GM06990 (cell line): ENCODE measurements at regions not wholly inside any gene's neighbourhood (a gene's known extent, or its start where the extent isn't known, plus 50 kb on each side); places are given as distances from the start of the nearest gene placed in this dataset.

Experiments used
- DNase-seq: peaks from one replicate; pipeline ENCODE4 v3.0.0-alpha.2; 2011; ENCODE audit not compliant: insufficient read length; ENCODE audit errors: extremely low read depth
- H3K27me3 ChIP-seq: replicated peaks from 2 replicates; pipeline ENCODE4 v1.6.0; 2011; ENCODE audit warnings: low read length; ENCODE audit not compliant: control insufficient read depth, insufficient read depth
- H3K36me3 ChIP-seq: 2 replicates; pipeline ENCODE4 v1.5.1; 2011; ENCODE audit warnings: low read length; ENCODE audit not compliant: control insufficient read depth, insufficient read depth
- H3K4me3 ChIP-seq: replicated peaks from 2 replicates; pipeline ENCODE4 v1.5.1; 2011; ENCODE audit warnings: low read depth, mild to moderate bottlenecking, control low read depth, low read length
- TF ChIP-seq, protein P1 (sequence below): IDR thresholded peaks from 2 replicates; pipeline ENCODE4 v1.5.1; 2011; ENCODE audit warnings: low read length, control low read depth, mild to moderate bottlenecking, inconsistent platforms; ENCODE audit not compliant: insufficient read depth, poor library complexity, severe bottlenecking

DNA sequence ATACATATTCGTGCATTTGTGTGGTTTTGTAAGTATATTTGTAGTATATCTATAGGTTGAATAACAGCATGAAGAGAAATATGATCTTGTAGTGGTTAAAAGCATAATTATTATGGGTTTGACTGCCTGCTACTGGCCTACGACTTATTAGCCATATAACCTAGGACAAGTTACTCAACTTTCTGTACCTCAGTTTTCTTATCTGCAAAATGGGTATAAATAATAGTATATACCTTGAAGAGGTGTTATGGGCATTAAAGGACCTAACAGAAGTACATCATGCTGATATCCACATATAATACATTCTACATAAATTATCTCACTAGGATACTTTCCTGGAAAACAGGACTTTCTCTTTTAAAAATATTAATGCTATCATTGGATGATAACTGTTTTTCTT is 118.3 kb upstream of the ELL2 start:
- Histone ChIP-seq H3K4me3 (no peak overlapping the region), H3K27me3 (no peaks in the 10 kb centered on the region), H3K36me3 (no peaks in the 10 kb centered on the region)
- TF ChIP-seq, protein P1, sequence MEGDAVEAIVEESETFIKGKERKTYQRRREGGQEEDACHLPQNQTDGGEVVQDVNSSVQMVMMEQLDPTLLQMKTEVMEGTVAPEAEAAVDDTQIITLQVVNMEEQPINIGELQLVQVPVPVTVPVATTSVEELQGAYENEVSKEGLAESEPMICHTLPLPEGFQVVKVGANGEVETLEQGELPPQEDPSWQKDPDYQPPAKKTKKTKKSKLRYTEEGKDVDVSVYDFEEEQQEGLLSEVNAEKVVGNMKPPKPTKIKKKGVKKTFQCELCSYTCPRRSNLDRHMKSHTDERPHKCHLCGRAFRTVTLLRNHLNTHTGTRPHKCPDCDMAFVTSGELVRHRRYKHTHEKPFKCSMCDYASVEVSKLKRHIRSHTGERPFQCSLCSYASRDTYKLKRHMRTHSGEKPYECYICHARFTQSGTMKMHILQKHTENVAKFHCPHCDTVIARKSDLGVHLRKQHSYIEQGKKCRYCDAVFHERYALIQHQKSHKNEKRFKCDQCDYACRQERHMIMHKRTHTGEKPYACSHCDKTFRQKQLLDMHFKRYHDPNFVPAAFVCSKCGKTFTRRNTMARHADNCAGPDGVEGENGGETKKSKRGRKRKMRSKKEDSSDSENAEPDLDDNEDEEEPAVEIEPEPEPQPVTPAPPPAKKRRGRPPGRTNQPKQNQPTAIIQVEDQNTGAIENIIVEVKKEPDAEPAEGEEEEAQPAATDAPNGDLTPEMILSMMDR: no peak
- DNase-seq: no peak

- H3K27me3 ChIP-seq: no peaks in the 10 kb centered on the region
- TF ChIP-seq, protein P1: no peak
- no peak for DNase-seq
- H3K4me3 ChIP-seq: no peak overlapping the region
- H3K36me3 ChIP-seq: no peaks in the 10 kb centered on the region
Observed at GRCh38 chr5:96079075-96079474, 117.4 kb upstream of the ELL2 start.

- DNase-seq: no peak
- TF ChIP-seq, protein P1: no peak
- Histone ChIP-seq H3K4me3 (no peak overlapping the region), H3K36me3 (no peaks in the 10 kb centered on the region), H3K27me3 (no peaks in the 10 kb centered on the region)
Observed at GRCh38 chr5:96076451-96076850, 114.8 kb upstream of the ELL2 start.

DNA sequence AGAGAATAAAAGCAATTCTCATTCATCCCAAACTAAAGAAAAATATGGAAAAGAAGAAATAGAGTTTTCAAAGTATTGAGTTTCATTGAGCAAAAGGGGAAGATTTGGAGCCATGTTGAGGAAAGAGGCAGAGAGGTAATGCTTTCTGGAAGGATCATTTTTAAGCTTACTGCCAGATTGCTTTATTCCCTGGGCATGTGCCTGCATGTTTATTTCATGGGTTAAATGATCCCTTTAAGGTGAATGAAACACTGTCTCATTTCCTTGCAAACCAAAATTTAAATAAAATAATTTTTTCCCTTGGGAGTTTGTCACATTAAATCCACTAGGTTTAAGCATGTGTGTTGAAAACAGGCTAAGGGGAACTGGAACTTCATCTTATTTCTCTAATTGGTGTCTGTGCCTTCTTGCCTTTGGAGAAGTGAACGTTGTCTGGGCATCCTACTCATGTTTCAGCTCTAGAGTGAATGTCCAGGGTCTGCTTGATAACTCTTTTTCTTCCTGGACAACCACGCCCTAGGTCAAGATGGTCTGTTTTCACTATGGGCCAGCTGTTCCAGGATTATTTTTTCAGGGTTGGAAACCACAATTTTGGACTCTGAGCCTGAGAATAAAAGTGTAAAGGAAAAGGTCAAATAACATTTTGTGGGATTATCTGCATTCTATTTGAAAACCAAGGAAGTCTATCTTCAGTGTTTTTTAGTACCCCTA is 114.1 kb upstream of the ELL2 start:
- DNase-seq: no peak
- no peak overlapping the region for H3K4me3 ChIP-seq
- no peaks in the 10 kb centered on the region for H3K27me3 ChIP-seq
- TF ChIP-seq, protein P1: no peak
- no peaks in the 10 kb centered on the region for H3K36me3 ChIP-seq

DNA sequence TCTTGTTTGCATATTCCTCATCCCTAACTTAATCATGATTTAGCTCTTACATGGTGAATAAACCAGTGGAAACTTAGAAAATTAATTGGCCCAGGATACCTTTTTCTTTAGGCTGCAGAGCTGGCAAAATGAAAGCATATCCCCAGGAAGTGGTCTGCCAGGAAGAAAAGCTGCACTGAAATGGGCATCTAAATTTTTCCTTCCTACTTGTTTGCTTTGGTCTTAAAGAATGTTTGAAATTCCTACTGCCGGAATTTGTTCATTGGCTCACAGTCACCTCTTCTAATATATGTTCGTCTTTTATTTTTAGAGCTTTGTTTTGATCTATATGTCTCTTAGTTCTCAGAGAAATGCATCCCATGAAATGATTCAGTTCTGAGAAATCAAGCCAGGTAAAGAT is 113.2 kb upstream of the ELL2 start:
- Histone ChIP-seq H3K36me3 (no peaks in the 10 kb centered on the region), H3K4me3 (no peak overlapping the region), H3K27me3 (no peaks in the 10 kb centered on the region)
- DNase-seq: no peak
- TF ChIP-seq, protein P1: no peak

DNA sequence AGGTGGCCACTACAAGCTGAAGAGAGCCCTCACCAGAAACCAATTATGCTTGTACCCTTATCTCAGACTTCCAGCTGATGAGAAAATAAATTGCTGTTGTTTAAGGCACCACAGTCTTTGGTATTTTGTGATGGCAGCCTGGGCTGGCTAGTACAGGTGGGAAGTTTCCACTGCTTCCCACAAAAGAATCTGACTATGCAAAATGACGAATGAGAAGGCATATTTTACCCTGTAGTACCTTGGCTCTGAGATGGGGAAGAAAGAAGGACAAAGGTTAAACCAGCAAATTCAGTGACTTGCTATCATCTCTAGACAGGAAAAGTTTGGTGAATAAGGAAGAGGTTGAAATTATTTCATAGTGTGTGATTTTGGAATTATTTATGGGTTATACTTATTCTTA is 112.8 kb upstream of the ELL2 start:
- Histone ChIP-seq H3K27me3 (no peaks in the 10 kb centered on the region), H3K4me3 (no peak overlapping the region), H3K36me3 (no peaks in the 10 kb centered on the region)
- TF ChIP-seq, protein P1: no peak
- DNase-seq: no peak
